HCT116 (cell line): ENCODE measurements at regions not wholly inside any gene's neighbourhood (a gene's known extent, or its start where the extent isn't known, plus 50 kb on each side); places are given as distances from the start of the nearest gene placed in this dataset.

Experiments
- ATAC-seq: fragments of 200-7000 bp; cut with Tn5 transposase; 2 replicates; pipeline ENCODE4 v1.9.1; 2020; ENCODE audit warnings: mild to moderate bottlenecking, moderate library complexity
- BruUV-seq: library from RNA; stranded (reverse); fragments of 400-500 nt; replicated peaks from 2 replicates; lab custom pipeline; 2021; lab: Mats Ljungman, UMichigan
- CTCF ChIA-PET: fragments of 300-600 bp; sonication (Branson Sonifier 250); formaldehyde crosslinking; loops from one replicate; lab custom pipeline; 2021; ENCODE audit warnings: antibody characterized with exemption; lab: Charles Lee
- POLR2A ChIA-PET: fragments of 300-600, 350-600 bp; sonication (Branson Sonifier 250); formaldehyde crosslinking; loops from one replicate; lab custom pipeline; 2021; ENCODE audit warnings: antibody characterized with exemption; lab: Charles Lee
- RAD21 ChIA-PET, 2 experiments: fragments of 300-600 bp; sonication (Branson Sonifier 250); formaldehyde crosslinking; loops; one replicate each; lab custom pipeline; 2023; ENCODE audit warnings: low total read pairs in 2 of 2; ENCODE audit not compliant: uncharacterized antibody in 2 of 2, unreplicated experiment in 2 of 2, low non-redundant PET in 1 of 2; lab: Charles Lee
- DNase-seq: peaks from one replicate; pipeline ENCODE4 v3.0.0-alpha.2; 2010; ENCODE audit warnings: low read depth, low spot score
- H2AFZ ChIP-seq: fragments of 200-600 bp; shearing (Covaris generic), sonication (generic); 2 replicates; pipeline ENCODE4 v1.6.1; 2017; ENCODE audit warnings: low read depth, mixed run types, mixed read lengths, antibody characterized with exemption, low read length; ENCODE audit not compliant: poor library complexity, severe bottlenecking
- H3K27ac ChIP-seq: 2 replicates; pipeline ENCODE4 v1.5.1; 2012; ENCODE audit warnings: low read depth, low read length
- H3K27me3 ChIP-seq: fragments of 200-600 bp; sonication (generic); 2 replicates; pipeline ENCODE4 v1.6.1; 2016; ENCODE audit warnings: mixed run types, low read length, mixed read lengths; ENCODE audit not compliant: insufficient read depth
- H3K36me3 ChIP-seq, 2 experiments: fragments of 200-500 bp in 1 of 2; fragments of 200-600 bp in 1 of 2; sonication (Bioruptor generic) in 1 of 2; sonication (generic) in 1 of 2; 2 replicates each; pipeline versions ENCODE4 v1.5.1 to v1.6.1; 2014 to 2016; ENCODE audit warnings: low read length in 2 of 2, inconsistent platforms in 1 of 2, mixed read lengths in 1 of 2, mixed run types in 1 of 2; ENCODE audit not compliant: insufficient read depth in 2 of 2, control insufficient read depth in 1 of 2
- H3K4me1 ChIP-seq, 2 experiments: fragments of 200-600 bp in 1 of 2; sonication (generic) in 1 of 2; 2 replicates each; pipeline versions ENCODE4 v1.5.1 to v1.6.1; 2012 to 2017; ENCODE audit warnings: low read length in 2 of 2, inconsistent platforms in 1 of 2, mild to moderate bottlenecking in 1 of 2, mixed read lengths in 1 of 2, mixed run types in 1 of 2, moderate library complexity in 1 of 2; ENCODE audit not compliant: insufficient read depth in 2 of 2, control insufficient read depth in 1 of 2
- H3K4me2 ChIP-seq: fragments of 200-600 bp; sonication (generic); 2 replicates; pipeline ENCODE4 v1.6.1; 2017; ENCODE audit warnings: mixed run types, low read length, mixed read lengths
- H3K4me3 ChIP-seq, 2 experiments: fragments of 200-600 bp in 1 of 2; sonication (generic) in 1 of 2; replicated peaks in 1 of 2; 2 replicates each; pipeline ENCODE4 v1.5.1; 2011 to 2016; ENCODE audit warnings: low read length in 2 of 2, control low read depth in 1 of 2, low read depth in 1 of 2, mild to moderate bottlenecking in 1 of 2, mixed read lengths in 1 of 2, mixed run types in 1 of 2
- H3K79me2 ChIP-seq: fragments of 200-600 bp; sonication (generic); 2 replicates; pipeline ENCODE4 v1.6.1; 2017; ENCODE audit warnings: mild to moderate bottlenecking, mixed run types, low read length, moderate library complexity, mixed read lengths; ENCODE audit not compliant: insufficient read depth
- H3K9ac ChIP-seq: fragments of 200-600 bp; sonication (generic); 2 replicates; pipeline ENCODE4 v1.6.1; 2016; ENCODE audit warnings: low read length, mixed read lengths
- H3K9me2 ChIP-seq: fragments of 200-600 bp; sonication (generic), shearing (Covaris generic); 2 replicates; pipeline ENCODE4 v1.6.1; 2017; ENCODE audit warnings: mixed run types, mild to moderate bottlenecking, moderate library complexity; ENCODE audit not compliant: insufficient read depth
- H3K9me3 ChIP-seq, 2 experiments: fragments of 200-500 bp in 1 of 2; fragments of 200-600 bp in 1 of 2; sonication (Bioruptor generic) in 1 of 2; sonication (generic) in 1 of 2; 2 replicates each; pipeline ENCODE4 v1.6.1; 2014 to 2017; ENCODE audit warnings: low read length in 2 of 2, mixed read lengths in 2 of 2, inconsistent platforms in 1 of 2, low read depth in 1 of 2, mild to moderate bottlenecking in 1 of 2, mixed run types in 1 of 2, moderate library complexity in 1 of 2; ENCODE audit not compliant: control insufficient read depth in 1 of 2, insufficient read depth in 1 of 2
- H4K20me1 ChIP-seq: fragments of 200-600 bp; sonication (generic), shearing (Covaris generic); 2 replicates; pipeline ENCODE4 v1.6.1; 2017; ENCODE audit warnings: mixed run types, mild to moderate bottlenecking, moderate library complexity; ENCODE audit not compliant: insufficient read depth
- CBX3 ChIP-seq: IDR thresholded peaks from 2 replicates; pipeline ENCODE4 v1.6.1; 2012; ENCODE audit warnings: low read depth
- CEBPB ChIP-seq: IDR thresholded peaks from 2 replicates; pipeline ENCODE4 v1.6.1; 2012; ENCODE audit warnings: low read depth
- EGR1 ChIP-seq: IDR thresholded peaks from 2 replicates; pipeline ENCODE4 v1.6.1; 2012; ENCODE audit warnings: low read depth
- ELF1 ChIP-seq: IDR thresholded peaks from 2 replicates; pipeline ENCODE4 v1.6.1; 2012; ENCODE audit warnings: low read depth, borderline replicate concordance
- EZH2 ChIP-seq: fragments of 200-600 bp; sonication (generic); IDR thresholded peaks from 2 replicates; pipeline ENCODE4 v1.6.1; 2017; ENCODE audit warnings: antibody characterized with exemption, mixed run types
- EZH2phosphoT487 ChIP-seq: fragments of 200-600 bp; IDR thresholded peaks from 2 replicates; pipeline ENCODE4 v1.6.1; 2018; ENCODE audit warnings: antibody characterized with exemption, borderline replicate concordance
- FOSL1 ChIP-seq: IDR thresholded peaks from 2 replicates; pipeline ENCODE4 v1.6.1; 2012; ENCODE audit warnings: low read depth
- JUND ChIP-seq: IDR thresholded peaks from 2 replicates; pipeline ENCODE4 v1.6.1; 2012
- POLR2A ChIP-seq: IDR thresholded peaks from 2 replicates; pipeline ENCODE4 v1.7.0; 2011; ENCODE audit warnings: borderline replicate concordance; ENCODE audit not compliant: insufficient read depth, insufficient read length; ENCODE audit errors: extremely low read depth
- POLR2AphosphoS5 ChIP-seq: IDR thresholded peaks from 2 replicates; pipeline ENCODE4 v1.6.1; 2011; ENCODE audit warnings: mild to moderate bottlenecking, low read depth, low read length, moderate library complexity
- RAD21 ChIP-seq: IDR thresholded peaks from 2 replicates; pipeline ENCODE4 v1.6.1; 2012; ENCODE audit warnings: low read depth, mild to moderate bottlenecking
- SIN3A ChIP-seq: IDR thresholded peaks from 2 replicates; pipeline ENCODE4 v1.6.1; 2012; ENCODE audit warnings: low read depth
- SP1 ChIP-seq: IDR thresholded peaks from 2 replicates; pipeline ENCODE4 v1.6.1; 2012; ENCODE audit warnings: low read depth
- SRF ChIP-seq: IDR thresholded peaks from 2 replicates; pipeline ENCODE4 v1.6.1; 2012; ENCODE audit warnings: low read depth
- TCF7L2 ChIP-seq: IDR thresholded peaks from 2 replicates; pipeline ENCODE4 v1.7.0; 2011; ENCODE audit warnings: borderline replicate concordance, inconsistent platforms; ENCODE audit not compliant: insufficient read depth, insufficient read length; ENCODE audit errors: extremely low read depth
- YY1 ChIP-seq: IDR thresholded peaks from 2 replicates; pipeline ENCODE4 v1.6.1; 2011; ENCODE audit warnings: low read length, low read depth, moderate library complexity, mild to moderate bottlenecking; ENCODE audit not compliant: insufficient replicate concordance; ENCODE audit errors: extremely low read depth
- ZFX ChIP-seq: fragments of 450-650 bp; IDR thresholded peaks from 2 replicates; pipeline ENCODE4 v1.6.1; 2017
- ZNF274 ChIP-seq: fragments of 200-500 bp; sonication (Bioruptor generic); IDR thresholded peaks from 2 replicates; pipeline ENCODE4 v1.6.1; 2014; ENCODE audit warnings: mild to moderate bottlenecking, low read depth, low read length, inconsistent platforms
- intact Hi-C: fragments of 100-400 bp; cut with micrococcal nuclease; formaldehyde crosslinking; loops from 2 replicates; pipeline ENCODE4 v1.10.0; 2022
- TF ChIP-seq, protein P1 (sequence below): IDR thresholded peaks from 2 replicates; pipeline ENCODE4 v1.6.1; 2012
- TF ChIP-seq, protein P2 (sequence below): IDR thresholded peaks from 2 replicates; pipeline ENCODE4 v1.6.1; 2012
- TF ChIP-seq, protein P3 (sequence below): IDR thresholded peaks from 2 replicates; pipeline ENCODE4 v1.6.1; 2012; ENCODE audit warnings: low read depth
- TF ChIP-seq, protein P4 (sequence below), 3 experiments: fragments of 200-600 bp in 1 of 3; sonication (generic) in 1 of 3; IDR thresholded peaks in 2 of 3; conservative IDR thresholded peaks in 1 of 3; 2 replicates each; pipeline ENCODE4 v1.5.1; 2012 to 2017; ENCODE audit warnings: low read depth in 2 of 3, low read length in 2 of 3, antibody characterized with exemption in 1 of 3, borderline replicate concordance in 1 of 3, control low read depth in 1 of 3, mild to moderate bottlenecking in 1 of 3, mixed read lengths in 1 of 3, mixed run types in 1 of 3, moderate library complexity in 1 of 3; ENCODE audit not compliant: insufficient read depth in 1 of 3

DNA sequence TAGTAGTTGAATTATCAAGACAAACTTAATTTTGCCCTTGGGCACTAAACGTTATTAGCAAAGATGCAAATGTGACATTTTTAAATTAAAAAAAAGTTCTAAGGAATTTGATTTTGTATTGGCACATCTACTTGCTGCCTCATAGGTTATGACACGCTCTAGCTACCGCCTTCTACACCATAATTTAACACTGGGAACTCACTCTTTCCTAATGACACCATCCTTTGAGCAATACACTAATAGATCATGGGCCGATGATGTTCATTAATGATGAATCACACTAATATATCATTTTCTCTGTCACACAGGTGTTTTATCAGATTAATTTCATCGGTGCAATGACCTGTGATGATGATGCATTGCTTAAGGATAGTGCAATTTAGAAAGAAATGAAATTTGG, 528.8 kb upstream of the PCDH9 start (continued):
- TF ChIP-seq SIN3A: no peak
- no peak for TF ChIP-seq ZNF274
- no peak for TF ChIP-seq SP1
- no peak for TF ChIP-seq EZH2phosphoT487
- TF ChIP-seq ZFX: no peak
- TF ChIP-seq, protein P1, sequence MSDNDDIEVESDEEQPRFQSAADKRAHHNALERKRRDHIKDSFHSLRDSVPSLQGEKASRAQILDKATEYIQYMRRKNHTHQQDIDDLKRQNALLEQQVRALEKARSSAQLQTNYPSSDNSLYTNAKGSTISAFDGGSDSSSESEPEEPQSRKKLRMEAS: no peak
- TF ChIP-seq CEBPB: no peak
- no peak for TF ChIP-seq RAD21
- no peak for TF ChIP-seq JUND
- TF ChIP-seq, protein P2, sequence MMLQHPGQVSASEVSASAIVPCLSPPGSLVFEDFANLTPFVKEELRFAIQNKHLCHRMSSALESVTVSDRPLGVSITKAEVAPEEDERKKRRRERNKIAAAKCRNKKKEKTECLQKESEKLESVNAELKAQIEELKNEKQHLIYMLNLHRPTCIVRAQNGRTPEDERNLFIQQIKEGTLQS: no peak
- no peak for TF ChIP-seq POLR2A
- TF ChIP-seq EZH2: no peak
- no peak for TF ChIP-seq CBX3

DNA sequence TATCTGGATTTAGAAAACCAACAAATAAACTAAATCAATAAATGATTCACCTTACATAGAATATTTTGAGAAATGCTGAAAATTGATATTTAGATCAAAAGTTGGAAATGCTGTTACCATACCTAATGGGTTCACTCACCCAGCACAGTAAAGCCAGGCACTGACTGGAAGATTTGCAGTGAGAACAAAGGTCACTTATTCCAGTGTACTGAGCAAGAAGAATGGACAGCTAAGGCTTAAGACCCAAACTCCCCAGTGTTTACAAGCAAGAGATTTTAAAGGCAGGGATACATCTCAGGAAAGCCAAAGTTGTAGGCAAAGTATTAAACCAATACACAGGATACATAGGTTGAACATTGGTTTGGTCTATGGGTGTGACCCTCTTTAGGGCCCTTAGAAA, 523.9 kb upstream of the PCDH9 start:
- H3K9me3 ChIP-seq: no peaks in the 10 kb centered on the region
- H3K79me2 ChIP-seq: no peaks in the 10 kb centered on the region
- H3K27ac ChIP-seq: no peak overlapping the region
- H4K20me1 ChIP-seq: no peaks in the 10 kb centered on the region
- DNase-seq: no peak
- no peak for ATAC-seq
- H3K4me1 ChIP-seq: no peaks in the 10 kb centered on the region
- ChIA-PET CTCF (no interaction called here), RAD21 (no interaction called here), POLR2A (no interaction called here)
- intact Hi-C loops: no loop called here
- no peak overlapping the region for H3K4me3 ChIP-seq
- no peak overlapping the region for H3K4me2 ChIP-seq
- BruUV-seq: no TSS peak
- H3K27me3 ChIP-seq: no peaks in the 10 kb centered on the region
- no peak overlapping the region for H3K9ac ChIP-seq
- no peaks in the 10 kb centered on the region for H3K9me2 ChIP-seq
- no peak overlapping the region for H2AFZ ChIP-seq
- H3K36me3 ChIP-seq: no peaks in the 10 kb centered on the region
- TF ChIP-seq FOSL1 (no peak), SRF (no peak), JUND (no peak), POLR2AphosphoS5 (no peak), EZH2phosphoT487 (no peak), EZH2 (no peak), ZNF274 (no peak), SIN3A (no peak), TCF7L2 (no peak), ELF1 (no peak), ZFX (no peak), POLR2A (no peak), YY1 (no peak), EGR1 (no peak)
- TF ChIP-seq, protein P3, sequence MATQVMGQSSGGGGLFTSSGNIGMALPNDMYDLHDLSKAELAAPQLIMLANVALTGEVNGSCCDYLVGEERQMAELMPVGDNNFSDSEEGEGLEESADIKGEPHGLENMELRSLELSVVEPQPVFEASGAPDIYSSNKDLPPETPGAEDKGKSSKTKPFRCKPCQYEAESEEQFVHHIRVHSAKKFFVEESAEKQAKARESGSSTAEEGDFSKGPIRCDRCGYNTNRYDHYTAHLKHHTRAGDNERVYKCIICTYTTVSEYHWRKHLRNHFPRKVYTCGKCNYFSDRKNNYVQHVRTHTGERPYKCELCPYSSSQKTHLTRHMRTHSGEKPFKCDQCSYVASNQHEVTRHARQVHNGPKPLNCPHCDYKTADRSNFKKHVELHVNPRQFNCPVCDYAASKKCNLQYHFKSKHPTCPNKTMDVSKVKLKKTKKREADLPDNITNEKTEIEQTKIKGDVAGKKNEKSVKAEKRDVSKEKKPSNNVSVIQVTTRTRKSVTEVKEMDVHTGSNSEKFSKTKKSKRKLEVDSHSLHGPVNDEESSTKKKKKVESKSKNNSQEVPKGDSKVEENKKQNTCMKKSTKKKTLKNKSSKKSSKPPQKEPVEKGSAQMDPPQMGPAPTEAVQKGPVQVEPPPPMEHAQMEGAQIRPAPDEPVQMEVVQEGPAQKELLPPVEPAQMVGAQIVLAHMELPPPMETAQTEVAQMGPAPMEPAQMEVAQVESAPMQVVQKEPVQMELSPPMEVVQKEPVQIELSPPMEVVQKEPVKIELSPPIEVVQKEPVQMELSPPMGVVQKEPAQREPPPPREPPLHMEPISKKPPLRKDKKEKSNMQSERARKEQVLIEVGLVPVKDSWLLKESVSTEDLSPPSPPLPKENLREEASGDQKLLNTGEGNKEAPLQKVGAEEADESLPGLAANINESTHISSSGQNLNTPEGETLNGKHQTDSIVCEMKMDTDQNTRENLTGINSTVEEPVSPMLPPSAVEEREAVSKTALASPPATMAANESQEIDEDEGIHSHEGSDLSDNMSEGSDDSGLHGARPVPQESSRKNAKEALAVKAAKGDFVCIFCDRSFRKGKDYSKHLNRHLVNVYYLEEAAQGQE: no peak
- TF ChIP-seq, protein P1: no peak
- TF ChIP-seq, protein P4, sequence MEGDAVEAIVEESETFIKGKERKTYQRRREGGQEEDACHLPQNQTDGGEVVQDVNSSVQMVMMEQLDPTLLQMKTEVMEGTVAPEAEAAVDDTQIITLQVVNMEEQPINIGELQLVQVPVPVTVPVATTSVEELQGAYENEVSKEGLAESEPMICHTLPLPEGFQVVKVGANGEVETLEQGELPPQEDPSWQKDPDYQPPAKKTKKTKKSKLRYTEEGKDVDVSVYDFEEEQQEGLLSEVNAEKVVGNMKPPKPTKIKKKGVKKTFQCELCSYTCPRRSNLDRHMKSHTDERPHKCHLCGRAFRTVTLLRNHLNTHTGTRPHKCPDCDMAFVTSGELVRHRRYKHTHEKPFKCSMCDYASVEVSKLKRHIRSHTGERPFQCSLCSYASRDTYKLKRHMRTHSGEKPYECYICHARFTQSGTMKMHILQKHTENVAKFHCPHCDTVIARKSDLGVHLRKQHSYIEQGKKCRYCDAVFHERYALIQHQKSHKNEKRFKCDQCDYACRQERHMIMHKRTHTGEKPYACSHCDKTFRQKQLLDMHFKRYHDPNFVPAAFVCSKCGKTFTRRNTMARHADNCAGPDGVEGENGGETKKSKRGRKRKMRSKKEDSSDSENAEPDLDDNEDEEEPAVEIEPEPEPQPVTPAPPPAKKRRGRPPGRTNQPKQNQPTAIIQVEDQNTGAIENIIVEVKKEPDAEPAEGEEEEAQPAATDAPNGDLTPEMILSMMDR (IDR thresholded peaks at IDR 0.05 in 2 of 3, conservative IDR thresholded peaks at IDR 0.05 in 1 of 3; ENCODE audit: borderline replicate concordance in 1 of 3, insufficient read depth in 1 of 3, low read depth in 2 of 3, low read length in 2 of 3): no peak
